ENCODE measurements at regions not wholly inside any gene's neighbourhood (a gene's known extent, or its start where the extent isn't known, plus 50 kb on each side); places are given as distances from the start of the nearest gene placed in this dataset.

- no peak for TF ChIP-seq ZGPAT (CRISPR knock-in tag; IDR thresholded peaks at IDR 0.05)
- TF ChIP-seq EED (CRISPR knock-in tag; IDR thresholded peaks at IDR 0.05), result no peak
- TF ChIP-seq MAFF (IDR thresholded peaks at IDR 0.05; ENCODE audit: low read depth, low read length), result peak; percentile 84
- no peak for TF ChIP-seq HIC2 (CRISPR knock-in tag; IDR thresholded peaks at IDR 0.05; ENCODE audit: low read depth)
Observed at GRCh38 chr7:142556740-142557139, 192.5 kb upstream of the PRSS1 start (continued).

GRCh38 chr7:142554560-142555532 lies 194.4 kb upstream of the PRSS1 start:
- Histone ChIP-seq H3K9me3 (ENCODE audit: low read length) (no peaks in the 10 kb centered on the region), H3K27ac (ENCODE audit: extremely low read length, insufficient read depth, low read length) (no peak overlapping the region), H3K36me3 (replicated peaks in 1 of 2; ENCODE audit: control insufficient read depth in 1 of 2, insufficient read depth in 2 of 2, low read length in 2 of 2) (no peaks in the 10 kb centered on the region), H4K20me1 (ENCODE audit: insufficient read depth, low read length) (no peaks in the 10 kb centered on the region), H3K9ac (ENCODE audit: insufficient read depth, low read depth, low read length) (no peak overlapping the region), H3K4me2 (ENCODE audit: low read depth, low read length) (no peak overlapping the region), H3K4me1 (ENCODE audit: insufficient read depth, low read length) (no peaks in the 10 kb centered on the region), H2AFZ (ENCODE audit: low read length) (no peak overlapping the region), H3K4me3 (replicated peaks in 1 of 3; ENCODE audit: insufficient read depth in 1 of 3, low read depth in 2 of 3, low read length in 3 of 3) (no peak overlapping the region), H3K79me2 (ENCODE audit: insufficient read depth, low read length) (no peaks in the 10 kb centered on the region), H3K27me3 (ENCODE audit: control insufficient read depth in 1 of 2, insufficient read depth in 2 of 2, low read length in 2 of 2) (no peaks in the 10 kb centered on the region)
- ATAC-seq, result no peak
- WGBS (ENCODE audit: low lambda C conversion rate), result 1% methylated on average over 10 of the region's 10 CpGs
- DNase-seq (ENCODE audit: low spot score), result no peak
- FAIRE-seq, result no peak
- BruUV-seq (replicated peaks), result no TSS peak
- CTCF ChIA-PET (ENCODE audit: low intra/inter-chr PET ratio, low total read pairs), result no interaction called here
- in situ Hi-C loops (cut with HindIII; ENCODE audit: extremely low pct_ligation_motif_present, low pct_unique_long_range_greater_than_20kb) (no loop called here), intact Hi-C loops (cut with micrococcal nuclease; ENCODE audit: unreplicated experiment) (no loop called here)
- POLR2A ChIA-PET, result no interaction called here
- no peak for TF ChIP-seq ZNF740 (CRISPR knock-in tag; IDR thresholded peaks at IDR 0.05)
- no peak for TF ChIP-seq ZNF414 (CRISPR knock-in tag; IDR thresholded peaks at IDR 0.05)
- TF ChIP-seq ZNF552 (CRISPR knock-in tag; IDR thresholded peaks at IDR 0.05; ENCODE audit: borderline replicate concordance), result no peak
- TF ChIP-seq FOXO1 (CRISPR knock-in tag; IDR thresholded peaks at IDR 0.05), result no peak
- TF ChIP-seq ZNF816 (CRISPR knock-in tag; IDR thresholded peaks at IDR 0.05; ENCODE audit: borderline replicate concordance), result no peak
- no peak for TF ChIP-seq E2F1 (CRISPR knock-in tag; IDR thresholded peaks at IDR 0.05)
- TF ChIP-seq ZXDC (CRISPR knock-in tag; IDR thresholded peaks at IDR 0.05), result no peak
- no peak for TF ChIP-seq ZNF501 (CRISPR knock-in tag; IDR thresholded peaks at IDR 0.05)
- no peak for TF ChIP-seq ZNF335 (CRISPR knock-in tag; IDR thresholded peaks at IDR 0.05)
